ENCODE measurements at regions not wholly inside any gene's neighbourhood (a gene's known extent, or its start where the extent isn't known, plus 50 kb on each side); places are given as distances from the start of the nearest gene placed in this dataset.

- peaks cover 6% of the 10 kb centered on the region for H3K36me3 Mint-ChIP-seq
- no peak overlapping the region for H3K4me3 Mint-ChIP-seq
- peaks cover 8% of the 10 kb centered on the region for H3K4me1 Mint-ChIP-seq
- H3K9me3 Mint-ChIP-seq = no peaks in the 10 kb centered on the region
- H3K27ac Mint-ChIP-seq = no peak overlapping the region
- DNase-seq (ENCODE audit: low spot score in 2 of 2) = no peak
- ATAC-seq = no peak
Measured at GRCh38 chr7:35581605-35582210, 113.2 kb downstream of the HERPUD2 start.

- H3K36me3 Mint-ChIP-seq = no peaks in the 10 kb centered on the region
- no peaks in the 10 kb centered on the region for H3K4me1 Mint-ChIP-seq
- H3K27ac Mint-ChIP-seq = no peak overlapping the region
- no peak overlapping the region for H3K4me3 Mint-ChIP-seq
- no peak for ATAC-seq
- DNase-seq (ENCODE audit: low spot score in 2 of 2) = no peak
- H3K9me3 Mint-ChIP-seq = no peaks in the 10 kb centered on the region
Measured at GRCh38 chr7:35576031-35576573, 118.8 kb downstream of the HERPUD2 start.

- no peaks in the 10 kb centered on the region for H3K9me3 Mint-ChIP-seq
- H3K36me3 Mint-ChIP-seq = no peaks in the 10 kb centered on the region
- H3K4me1 Mint-ChIP-seq = no peaks in the 10 kb centered on the region
- H3K4me3 Mint-ChIP-seq = no peak overlapping the region
- no peak overlapping the region for H3K27ac Mint-ChIP-seq
- ATAC-seq = no peak
- no peak for DNase-seq (ENCODE audit: low spot score in 2 of 2)
Measured at GRCh38 chr7:35571611-35572240, 123.2 kb downstream of the HERPUD2 start.

- Mint-ChIP-seq H3K4me1 (no peaks in the 10 kb centered on the region), H3K36me3 (no peaks in the 10 kb centered on the region), H3K4me3 (no peak overlapping the region), H3K9me3 (no peaks in the 10 kb centered on the region), H3K27ac (no peak overlapping the region)
- ATAC-seq = no peak
- DNase-seq (ENCODE audit: low spot score in 2 of 2) = no peak
Measured at GRCh38 chr7:35570937-35571336, 124.0 kb downstream of the HERPUD2 start.

- DNase-seq (ENCODE audit: low spot score in 2 of 2) (no peak), ATAC-seq (no peak)
- no peak overlapping the region for H3K27ac Mint-ChIP-seq
- no peaks in the 10 kb centered on the region for H3K9me3 Mint-ChIP-seq
- H3K4me1 Mint-ChIP-seq = no peaks in the 10 kb centered on the region
- H3K36me3 Mint-ChIP-seq = no peaks in the 10 kb centered on the region
- no peak overlapping the region for H3K4me3 Mint-ChIP-seq
Measured at GRCh38 chr7:35565927-35566326, 129.0 kb downstream of the HERPUD2 start.

- Mint-ChIP-seq H3K36me3 (no peaks in the 10 kb centered on the region), H3K27ac (no peak overlapping the region), H3K9me3 (no peaks in the 10 kb centered on the region), H3K4me3 (no peak overlapping the region), H3K4me1 (peaks cover 10% of the 10 kb centered on the region)
- no peak for ATAC-seq
- DNase-seq (ENCODE audit: low spot score in 2 of 2) = peak in 1 of 2 donors; percentile 20
Measured at GRCh38 chr7:35558841-35559240, 136.1 kb downstream of the HERPUD2 start.

- Mint-ChIP-seq H3K9me3 (no peaks in the 10 kb centered on the region), H3K4me1 (peaks cover 10% of the 10 kb centered on the region), H3K36me3 (no peaks in the 10 kb centered on the region), H3K4me3 (no peak overlapping the region), H3K27ac (no peak overlapping the region)
- DNase-seq (ENCODE audit: low spot score in 2 of 2) = no peak
- ATAC-seq = no peak
Measured at GRCh38 chr7:35556515-35557471, 138.1 kb downstream of the HERPUD2 start.

GRCh38 chr7:35555934-35556333 is 139.0 kb downstream of the HERPUD2 start:
- H3K4me1 Mint-ChIP-seq = peaks cover 10% of the 10 kb centered on the region
- DNase-seq (ENCODE audit: low spot score in 2 of 2) (no peak), ATAC-seq (peak; percentile 97)
- H3K9me3 Mint-ChIP-seq = no peaks in the 10 kb centered on the region
- no peak overlapping the region for H3K27ac Mint-ChIP-seq
- H3K4me3 Mint-ChIP-seq = no peak overlapping the region
- H3K36me3 Mint-ChIP-seq = no peaks in the 10 kb centered on the region

GRCh38 chr7:35555386-35555785 is 139.5 kb downstream of the HERPUD2 start:
- Mint-ChIP-seq H3K4me3 (no peak overlapping the region), H3K27ac (no peak overlapping the region), H3K9me3 (no peaks in the 10 kb centered on the region), H3K36me3 (no peaks in the 10 kb centered on the region), H3K4me1 (peaks cover 10% of the 10 kb centered on the region)
- no peak for DNase-seq (ENCODE audit: low spot score in 2 of 2)
- no peak for ATAC-seq

- Mint-ChIP-seq H3K4me3 (no peak overlapping the region), H3K9me3 (no peaks in the 10 kb centered on the region), H3K27ac (no peak overlapping the region), H3K36me3 (no peaks in the 10 kb centered on the region), H3K4me1 (peaks cover 5% of the 10 kb centered on the region)
- ATAC-seq = no peak
- no peak for DNase-seq (ENCODE audit: low spot score in 2 of 2)
Measured at GRCh38 chr7:35553519-35553918, 141.4 kb downstream of the HERPUD2 start.

- DNase-seq (ENCODE audit: low spot score in 2 of 2) = no peak
- no peak for ATAC-seq
- no peaks in the 10 kb centered on the region for H3K36me3 Mint-ChIP-seq
- H3K4me3 Mint-ChIP-seq = no peak overlapping the region
- H3K4me1 Mint-ChIP-seq = no peaks in the 10 kb centered on the region
- H3K27ac Mint-ChIP-seq = no peak overlapping the region
- no peaks in the 10 kb centered on the region for H3K9me3 Mint-ChIP-seq
Measured at GRCh38 chr7:35552691-35553090, 142.2 kb downstream of the HERPUD2 start.

- Mint-ChIP-seq H3K36me3 (no peaks in the 10 kb centered on the region), H3K4me1 (no peaks in the 10 kb centered on the region), H3K4me3 (no peak overlapping the region), H3K27ac (no peak overlapping the region), H3K9me3 (no peaks in the 10 kb centered on the region)
- no peak for ATAC-seq
- no peak for DNase-seq (ENCODE audit: low spot score in 2 of 2)
Measured at GRCh38 chr7:35551321-35552081, 143.4 kb downstream of the HERPUD2 start.

- Mint-ChIP-seq H3K27ac (no peak overlapping the region), H3K9me3 (no peaks in the 10 kb centered on the region), H3K36me3 (no peaks in the 10 kb centered on the region), H3K4me3 (no peak overlapping the region), H3K4me1 (no peaks in the 10 kb centered on the region)
- DNase-seq (ENCODE audit: low spot score in 2 of 2) = no peak
- no peak for ATAC-seq
Measured at GRCh38 chr7:35550831-35551230, 144.1 kb downstream of the HERPUD2 start.

- no peaks in the 10 kb centered on the region for H3K9me3 Mint-ChIP-seq
- ATAC-seq (no peak), DNase-seq (ENCODE audit: low spot score in 2 of 2) (no peak)
- H3K4me3 Mint-ChIP-seq = no peak overlapping the region
- no peaks in the 10 kb centered on the region for H3K4me1 Mint-ChIP-seq
- no peak overlapping the region for H3K27ac Mint-ChIP-seq
- no peaks in the 10 kb centered on the region for H3K36me3 Mint-ChIP-seq
Measured at GRCh38 chr7:35549781-35550180, 145.2 kb downstream of the HERPUD2 start.

GRCh38 chr7:35548291-35548690 is 146.6 kb downstream of the HERPUD2 start:
- DNase-seq (ENCODE audit: low spot score in 2 of 2) (no peak), ATAC-seq (no peak)
- Mint-ChIP-seq H3K36me3 (no peaks in the 10 kb centered on the region), H3K9me3 (no peaks in the 10 kb centered on the region), H3K4me3 (no peak overlapping the region), H3K27ac (no peak overlapping the region), H3K4me1 (no peaks in the 10 kb centered on the region)

Data from stimulated activated effector memory CD8-positive, alpha-beta T cell treated with anti-CD3 and anti-CD28 coated beads, Interleukin-12 subunit alpha, Interleukin-12 subunit beta, amount 100 ng/mL, for 72 hours (primary cell).